CD4-positive, alpha-beta T cell (primary cell): ENCODE measurements at regions not wholly inside any gene's neighbourhood (a gene's known extent, or its start where the extent isn't known, plus 50 kb on each side); places are given as distances from the start of the nearest gene placed in this dataset.

Experiments used
- ATAC-seq: fragments of 200-7000 bp; cut with Tn5 transposase; one replicate; pipeline ENCODE4 v1.10.0; 2022; ENCODE audit warnings: mild to moderate bottlenecking; ENCODE audit not compliant: poor library complexity
- CTCF ChIA-PET: fragments of 350-600 bp; sonication (Branson Sonifier 250); formaldehyde crosslinking; loops from one replicate; lab custom pipeline; 2021; ENCODE audit warnings: antibody characterized with exemption, inconsistent platforms; lab: Charles Lee
- POLR2A ChIA-PET: fragments of 350-600 bp; sonication (Branson Sonifier 250); formaldehyde crosslinking; loops from one replicate; lab custom pipeline; 2021; ENCODE audit warnings: antibody characterized with exemption, inconsistent platforms; lab: Charles Lee
- DNase-seq, 14 experiments: peaks; one replicate each; pipeline ENCODE4 v3.0.0-alpha.2; 2013 to 2020; ENCODE audit warnings: mixed read lengths in 2 of 14
- H3K27ac ChIP-seq, 2 donors: one replicate each; pipeline versions ENCODE4 v1.5.1 to v1.7.0; 2013; ENCODE audit warnings: low read length in 2 of 2, low read depth in 1 of 2, mild to moderate bottlenecking in 1 of 2
- H3K27me3 ChIP-seq, 2 experiments: 1 replicate in 1 of 2; 2 replicates in 1 of 2; pipeline versions ENCODE4 v1.6.1 to v1.7.0; 2013; ENCODE audit warnings: low read length in 2 of 2, control low read depth in 1 of 2, mild to moderate bottlenecking in 1 of 2, moderate library complexity in 1 of 2; ENCODE audit not compliant: insufficient read depth in 2 of 2, control insufficient read depth in 1 of 2
- H3K36me3 ChIP-seq: one replicate; pipeline ENCODE4 v1.6.1; 2013; ENCODE audit warnings: low read length, control low read depth; ENCODE audit not compliant: insufficient read depth
- H3K4me1 ChIP-seq: one replicate; pipeline ENCODE4 v1.6.1; 2013; ENCODE audit warnings: low read length, control low read depth; ENCODE audit not compliant: insufficient read depth
- H3K4me3 ChIP-seq: one replicate; pipeline ENCODE4 v1.5.1; 2013; ENCODE audit warnings: mild to moderate bottlenecking, low read length, moderate library complexity
- H3K9me3 ChIP-seq, 2 experiments: 1 replicate in 1 of 2; 2 replicates in 1 of 2; pipeline versions ENCODE4 v1.6.1 to v1.7.0; 2013; ENCODE audit warnings: low read length in 2 of 2, mild to moderate bottlenecking in 2 of 2, control low read depth in 1 of 2, moderate library complexity in 1 of 2; ENCODE audit not compliant: control insufficient read depth in 1 of 2, insufficient read depth in 1 of 2
- H3K27ac Mint-ChIP-seq: one replicate; pipeline ENCODE4 v1.8.0; 2020; ENCODE audit warnings: mixed read lengths
- H3K27me3 Mint-ChIP-seq: one replicate; pipeline ENCODE4 v1.8.0; 2021; ENCODE audit warnings: mixed read lengths
- H3K36me3 Mint-ChIP-seq: one replicate; pipeline ENCODE4 v1.8.0; 2021; ENCODE audit warnings: low read depth, mixed read lengths
- H3K4me1 Mint-ChIP-seq: one replicate; pipeline ENCODE4 v1.8.0; 2021; ENCODE audit warnings: low read depth, mixed read lengths
- H3K4me3 Mint-ChIP-seq: one replicate; pipeline ENCODE4 v1.8.0; 2020; ENCODE audit warnings: mild to moderate bottlenecking, mixed read lengths
- H3K9me3 Mint-ChIP-seq: one replicate; pipeline ENCODE4 v1.8.0; 2020; ENCODE audit warnings: mixed read lengths
- CTCF ChIP-seq: fragments of 200-600 bp; IDR thresholded peaks from one replicate; pipeline ENCODE4 v1.8.0; 2022; ENCODE audit warnings: antibody characterized with exemption, mild to moderate bottlenecking
- intact Hi-C, 2 experiments: fragments of 100-400 bp; cut with DNase I in 1 of 2; cut with micrococcal nuclease in 1 of 2; formaldehyde crosslinking; loops; one replicate each; pipeline versions ENCODE4 v1.15.1 to v1.9.0; 2023 to 2025; cut with DNase I, micrococcal nuclease

DNA sequence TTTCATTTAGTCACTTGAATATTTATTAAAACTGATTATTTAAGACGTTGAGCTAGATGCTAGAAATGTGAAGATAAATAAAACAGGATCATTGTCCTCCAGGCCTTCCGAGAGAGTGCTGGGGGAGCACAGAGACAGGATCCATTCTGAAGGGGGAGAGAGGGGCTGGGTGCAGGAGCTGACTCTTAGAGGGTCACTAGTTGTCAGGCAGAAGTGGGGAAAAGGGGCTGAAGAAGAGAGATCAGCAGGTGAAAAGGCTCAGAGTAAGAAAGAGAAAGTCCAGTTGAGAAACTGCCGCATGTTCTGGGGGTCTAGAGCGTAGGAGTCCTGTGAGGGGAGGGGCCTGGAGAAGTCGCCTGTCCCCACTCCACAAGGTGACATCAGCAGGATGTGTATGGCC is 206.2 kb upstream of the SNX19 start:
- Mint-ChIP-seq H3K27me3 (no peaks in the 10 kb centered on the region), H3K9me3 (peaks cover 10% of the 10 kb centered on the region), H3K4me3 (no peak overlapping the region), H3K36me3 (no peaks in the 10 kb centered on the region), H3K27ac (no peak overlapping the region), H3K4me1 (no peaks in the 10 kb centered on the region)
- ChIA-PET POLR2A (no interaction called here), CTCF (no interaction called here)
- Histone ChIP-seq H3K27ac (no peak overlapping the region), H3K9me3 (peaks cover 3 to 4% of the 10 kb centered on the region in 2 experiments), H3K27me3 (no peaks in the 10 kb centered on the region), H3K4me3 (no peak overlapping the region), H3K4me1 (no peaks in the 10 kb centered on the region), H3K36me3 (no peaks in the 10 kb centered on the region)
- intact Hi-C loops, result no loop called here
- TF ChIP-seq CTCF, result no peak
- DNase-seq (no peak), ATAC-seq (no peak)

DNA sequence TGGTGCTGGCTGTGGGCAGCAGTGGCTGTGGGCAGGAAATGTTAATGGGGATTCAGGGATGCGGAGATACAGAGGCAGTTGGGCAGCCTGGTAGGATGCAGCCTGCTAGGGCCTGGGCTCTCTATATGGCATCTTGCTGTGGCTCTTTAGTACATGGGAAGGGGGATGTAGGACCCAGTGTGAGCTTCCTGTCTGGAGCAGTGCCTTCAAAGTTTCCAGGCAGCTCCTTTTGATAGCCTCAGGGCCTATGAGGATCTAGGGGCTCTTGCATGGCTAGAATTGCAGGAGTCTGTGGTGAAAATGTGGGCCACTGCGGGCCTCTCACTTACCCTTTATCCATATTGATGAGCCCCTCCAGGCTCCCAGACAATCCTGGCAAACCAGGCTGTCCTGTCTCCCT is 213.2 kb upstream of the SNX19 start:
- Mint-ChIP-seq H3K27me3 (no peaks in the 10 kb centered on the region), H3K36me3 (no peaks in the 10 kb centered on the region), H3K9me3 (peaks cover 10% of the 10 kb centered on the region), H3K27ac (no peak overlapping the region), H3K4me3 (no peak overlapping the region), H3K4me1 (no peaks in the 10 kb centered on the region)
- H3K4me3 ChIP-seq, result no peak overlapping the region
- H3K27me3 ChIP-seq, result no peaks in the 10 kb centered on the region
- no peak for DNase-seq
- no peaks in the 10 kb centered on the region for H3K36me3 ChIP-seq
- intact Hi-C loops, result no loop called here
- no peak overlapping the region for H3K27ac ChIP-seq
- ChIA-PET POLR2A (no interaction called here), CTCF (no interaction called here)
- no peak for ATAC-seq
- peaks cover 11 to 14% of the 10 kb centered on the region in 2 experiments for H3K9me3 ChIP-seq
- H3K4me1 ChIP-seq, result no peaks in the 10 kb centered on the region
- TF ChIP-seq CTCF, result no peak

- no peak overlapping the region for H3K27ac Mint-ChIP-seq
- ChIA-PET CTCF (no interaction called here), POLR2A (no interaction called here)
- Histone ChIP-seq H3K27ac (no peak overlapping the region), H3K36me3 (no peaks in the 10 kb centered on the region), H3K4me3 (no peak overlapping the region), H3K4me1 (no peaks in the 10 kb centered on the region), H3K27me3 (no peaks in the 10 kb centered on the region), H3K9me3 (no peaks in the 10 kb centered on the region)
- H3K4me3 Mint-ChIP-seq, result no peak overlapping the region
- no peaks in the 10 kb centered on the region for H3K27me3 Mint-ChIP-seq
- no peaks in the 10 kb centered on the region for H3K36me3 Mint-ChIP-seq
- DNase-seq, result no peak
- TF ChIP-seq CTCF, result no peak
- H3K4me1 Mint-ChIP-seq, result no peaks in the 10 kb centered on the region
- no peak for ATAC-seq
- intact Hi-C loops, result no loop called here
- peaks cover 3% of the 10 kb centered on the region for H3K9me3 Mint-ChIP-seq
Observed at GRCh38 chr11:131135611-131136010, 219.3 kb upstream of the SNX19 start.
